Right atrium auricular region (tissue), 2 donors: ENCODE measurements at regions not wholly inside any gene's neighbourhood (a gene's known extent, or its start where the extent isn't known, plus 50 kb on each side); places are given as distances from the start of the nearest gene placed in this dataset.

Experiments
- DNase-seq: peaks from one replicate; pipeline ENCODE4 v3.0.0-alpha.2; 2019; ENCODE audit warnings: low spot score
- H3K27ac ChIP-seq, 2 donors: fragments of 200-600 bp; sonication (generic); 1 replicate in 1 of 2; 2 replicates in 1 of 2; pipeline ENCODE4 v1.5.1; 2016 to 2019
- H3K27me3 ChIP-seq, 2 donors: fragments of 200-600 bp; sonication (generic); one replicate each; pipeline versions ENCODE4 v1.5.1 to v1.6.0; 2017 to 2019
- H3K36me3 ChIP-seq: fragments of 200-600 bp; sonication (generic); one replicate; pipeline ENCODE4 v1.5.1; 2016
- H3K4me1 ChIP-seq, 2 donors: fragments of 200-600 bp; sonication (generic); one replicate each; pipeline versions ENCODE4 v1.5.1 to v1.6.0; 2017 to 2019
- H3K4me3 ChIP-seq, 2 donors: fragments of 200-600 bp; sonication (generic); 1 replicate in 1 of 2; 2 replicates in 1 of 2; pipeline ENCODE4 v1.5.1; 2017 to 2019; ENCODE audit warnings: mild to moderate bottlenecking in 1 of 2, moderate library complexity in 1 of 2
- H3K9me3 ChIP-seq, 2 donors: fragments of 200-600 bp; sonication (generic); one replicate each; pipeline ENCODE4 v1.5.1; 2019
- TF ChIP-seq, protein P1 (sequence below), 2 donors: fragments of 200-600 bp; sonication (generic); IDR thresholded peaks; one replicate each; pipeline ENCODE4 v1.5.1; 2019; ENCODE audit warnings: antibody characterized with exemption in 2 of 2

GRCh38 chr10:2476812-2477553, 590.4 kb upstream of the PFKP start:
- TF ChIP-seq, protein P1, sequence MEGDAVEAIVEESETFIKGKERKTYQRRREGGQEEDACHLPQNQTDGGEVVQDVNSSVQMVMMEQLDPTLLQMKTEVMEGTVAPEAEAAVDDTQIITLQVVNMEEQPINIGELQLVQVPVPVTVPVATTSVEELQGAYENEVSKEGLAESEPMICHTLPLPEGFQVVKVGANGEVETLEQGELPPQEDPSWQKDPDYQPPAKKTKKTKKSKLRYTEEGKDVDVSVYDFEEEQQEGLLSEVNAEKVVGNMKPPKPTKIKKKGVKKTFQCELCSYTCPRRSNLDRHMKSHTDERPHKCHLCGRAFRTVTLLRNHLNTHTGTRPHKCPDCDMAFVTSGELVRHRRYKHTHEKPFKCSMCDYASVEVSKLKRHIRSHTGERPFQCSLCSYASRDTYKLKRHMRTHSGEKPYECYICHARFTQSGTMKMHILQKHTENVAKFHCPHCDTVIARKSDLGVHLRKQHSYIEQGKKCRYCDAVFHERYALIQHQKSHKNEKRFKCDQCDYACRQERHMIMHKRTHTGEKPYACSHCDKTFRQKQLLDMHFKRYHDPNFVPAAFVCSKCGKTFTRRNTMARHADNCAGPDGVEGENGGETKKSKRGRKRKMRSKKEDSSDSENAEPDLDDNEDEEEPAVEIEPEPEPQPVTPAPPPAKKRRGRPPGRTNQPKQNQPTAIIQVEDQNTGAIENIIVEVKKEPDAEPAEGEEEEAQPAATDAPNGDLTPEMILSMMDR (IDR thresholded peaks at IDR 0.05): no peak
- no peak overlapping the region for H3K4me3 ChIP-seq
- no peaks in the 10 kb centered on the region for H3K4me1 ChIP-seq

DNA sequence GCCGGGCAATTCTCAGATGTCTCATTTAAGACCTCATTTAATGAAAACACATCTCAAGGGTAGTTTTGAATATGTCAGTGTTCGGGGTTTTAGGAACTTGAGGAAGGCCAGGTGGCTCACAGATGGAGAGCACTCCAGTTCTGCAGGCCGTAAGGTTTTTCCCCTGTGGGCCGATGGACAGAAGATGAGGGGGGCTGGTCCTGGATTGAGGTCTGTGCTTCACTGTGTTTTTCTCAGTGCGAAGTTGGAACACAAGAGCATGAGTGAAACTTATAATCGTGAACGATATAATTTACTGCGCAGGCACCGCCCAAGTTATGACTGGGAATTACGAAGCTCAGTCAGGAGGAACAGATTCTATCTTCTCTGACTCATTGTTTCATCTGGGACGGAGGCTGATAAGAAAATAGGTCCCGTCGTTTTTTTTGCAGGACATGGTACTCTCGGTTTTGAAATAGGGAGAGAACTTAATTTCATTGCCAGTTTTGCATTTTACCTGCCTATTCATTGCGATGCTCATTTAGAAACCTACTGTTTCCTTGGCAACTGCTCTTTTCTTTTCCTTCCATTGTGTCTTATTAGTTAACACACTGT, 591.0 kb upstream of the PFKP start:
- Histone ChIP-seq H3K9me3 (peaks cover 0 to 5% of the 10 kb centered on the region in 2 donors), H3K4me3 (no peak overlapping the region), H3K27ac (no peak overlapping the region), H3K27me3 (no peaks in the 10 kb centered on the region), H3K4me1 (no peaks in the 10 kb centered on the region), H3K36me3 (no peaks in the 10 kb centered on the region)
- no peak for DNase-seq
- TF ChIP-seq, protein P1 (IDR thresholded peaks at IDR 0.05): no peak

More at GRCh38 chr10:2476812-2477553, 590.4 kb upstream of the PFKP start:
- Histone ChIP-seq H3K27ac (no peak overlapping the region), H3K27me3 (no peaks in the 10 kb centered on the region), H3K9me3 (peaks cover 0 to 5% of the 10 kb centered on the region in 2 donors), H3K36me3 (no peaks in the 10 kb centered on the region)
- DNase-seq: no peak

DNA sequence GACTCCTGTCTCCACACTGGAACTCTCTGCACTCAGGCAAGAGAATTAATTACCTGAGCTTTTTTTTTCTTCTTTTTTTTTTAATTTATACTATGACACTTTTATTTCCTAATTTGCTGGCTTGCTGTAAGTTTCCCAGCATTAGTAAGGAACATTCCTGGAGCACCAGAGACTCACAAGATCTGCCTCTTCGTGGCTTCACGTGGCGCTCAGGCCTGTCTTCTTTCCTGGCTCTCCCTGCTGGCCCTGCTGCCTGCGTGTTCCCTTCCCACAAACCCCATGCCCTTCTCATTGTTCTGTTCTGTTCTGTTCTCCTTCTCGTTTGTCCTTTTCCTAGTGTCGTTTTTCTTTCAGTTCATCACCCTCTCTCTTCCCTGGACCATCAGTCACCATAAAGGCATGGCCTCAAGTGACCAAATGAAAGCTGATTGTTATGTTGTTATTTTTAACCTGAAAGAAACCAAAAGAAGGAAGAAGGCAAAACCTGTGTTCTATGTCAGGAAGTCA, 591.6 kb upstream of the PFKP start:
- TF ChIP-seq, protein P1 (IDR thresholded peaks at IDR 0.05): no peak
- H3K4me1 ChIP-seq: no peaks in the 10 kb centered on the region

DNA sequence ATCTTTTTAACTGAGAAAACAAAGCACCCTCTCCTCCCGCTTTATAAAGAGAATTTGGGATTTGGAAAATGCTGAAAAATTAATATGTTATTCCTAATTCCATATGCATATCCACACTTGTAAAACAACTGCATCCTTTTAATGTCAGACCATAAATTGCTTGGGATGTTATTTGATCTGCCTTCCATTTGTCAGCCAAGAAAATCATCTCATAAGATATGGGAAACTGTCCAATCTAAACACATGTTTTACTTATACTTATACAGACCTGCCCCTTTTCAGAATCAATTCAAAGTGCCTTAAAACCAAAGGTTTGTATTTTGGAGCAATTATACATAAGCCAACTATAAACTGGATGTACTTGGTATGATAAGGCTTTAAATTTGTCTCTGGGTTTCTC, 595.5 kb upstream of the PFKP start:
- H3K36me3 ChIP-seq: no peaks in the 10 kb centered on the region
- no peaks in the 10 kb centered on the region for H3K27me3 ChIP-seq
- peaks cover 0 to 5% of the 10 kb centered on the region in 2 donors for H3K9me3 ChIP-seq
- TF ChIP-seq, protein P1 (IDR thresholded peaks at IDR 0.05): no peak
- H3K4me1 ChIP-seq: no peaks in the 10 kb centered on the region
- H3K4me3 ChIP-seq: no peak overlapping the region
- H3K27ac ChIP-seq: no peak overlapping the region
- DNase-seq: no peak

More for the DNA sequence above, 591.6 kb upstream of the PFKP start:
- Histone ChIP-seq H3K27ac (no peak overlapping the region), H3K36me3 (no peaks in the 10 kb centered on the region), H3K4me3 (no peak overlapping the region), H3K27me3 (no peaks in the 10 kb centered on the region), H3K9me3 (peaks cover 0 to 5% of the 10 kb centered on the region in 2 donors)
- DNase-seq: no peak

- no peak overlapping the region for H3K27ac ChIP-seq
- H3K4me1 ChIP-seq: no peaks in the 10 kb centered on the region
- H3K4me3 ChIP-seq: no peak overlapping the region
- TF ChIP-seq, protein P1 (IDR thresholded peaks at IDR 0.05): no peak
- H3K36me3 ChIP-seq: no peaks in the 10 kb centered on the region
- H3K27me3 ChIP-seq: no peaks in the 10 kb centered on the region
- DNase-seq: no peak
- H3K9me3 ChIP-seq: peaks cover 0 to 19% of the 10 kb centered on the region in 2 donors
These were observed 597.5 kb upstream of the PFKP start for GRCh38 chr10:2469802-2470201.
